ENCODE measurements at regions not wholly inside any gene's neighbourhood (a gene's known extent, or its start where the extent isn't known, plus 50 kb on each side); places are given as distances from the start of the nearest gene placed in this dataset.

DNA sequence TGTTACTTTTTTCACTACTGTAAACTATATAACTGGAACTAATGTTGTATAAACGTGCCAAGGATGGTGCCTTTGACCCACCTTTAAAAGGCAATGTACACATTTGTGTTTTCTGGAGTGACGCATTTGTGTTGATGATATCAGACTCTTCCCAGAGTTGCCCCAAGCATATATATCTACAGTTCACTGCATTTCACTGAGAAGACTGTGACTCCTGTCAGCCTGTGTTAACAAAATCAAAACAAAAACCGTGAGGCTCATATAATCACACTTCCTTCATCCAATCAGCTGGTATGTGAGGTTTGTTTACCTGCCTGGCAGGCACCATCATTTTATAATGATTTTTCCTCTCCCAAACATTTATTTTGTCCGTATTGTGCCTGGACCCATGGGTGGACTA, 117.6 kb upstream of the ROBO1 start:
- TF ChIP-seq POLR2A (IDR thresholded peaks at IDR 0.05; ENCODE audit: low read depth, low read length) (no peak), POLR2AphosphoS5 (IDR thresholded peaks at IDR 0.05; ENCODE audit: low read depth, low read length) (no peak), TAF1 (IDR thresholded peaks at IDR 0.05; ENCODE audit: borderline replicate concordance, low read depth, low read length) (no peak)
